ENCODE measurements at regions not wholly inside any gene's neighbourhood (a gene's known extent, or its start where the extent isn't known, plus 50 kb on each side); places are given as distances from the start of the nearest gene placed in this dataset.

DNA sequence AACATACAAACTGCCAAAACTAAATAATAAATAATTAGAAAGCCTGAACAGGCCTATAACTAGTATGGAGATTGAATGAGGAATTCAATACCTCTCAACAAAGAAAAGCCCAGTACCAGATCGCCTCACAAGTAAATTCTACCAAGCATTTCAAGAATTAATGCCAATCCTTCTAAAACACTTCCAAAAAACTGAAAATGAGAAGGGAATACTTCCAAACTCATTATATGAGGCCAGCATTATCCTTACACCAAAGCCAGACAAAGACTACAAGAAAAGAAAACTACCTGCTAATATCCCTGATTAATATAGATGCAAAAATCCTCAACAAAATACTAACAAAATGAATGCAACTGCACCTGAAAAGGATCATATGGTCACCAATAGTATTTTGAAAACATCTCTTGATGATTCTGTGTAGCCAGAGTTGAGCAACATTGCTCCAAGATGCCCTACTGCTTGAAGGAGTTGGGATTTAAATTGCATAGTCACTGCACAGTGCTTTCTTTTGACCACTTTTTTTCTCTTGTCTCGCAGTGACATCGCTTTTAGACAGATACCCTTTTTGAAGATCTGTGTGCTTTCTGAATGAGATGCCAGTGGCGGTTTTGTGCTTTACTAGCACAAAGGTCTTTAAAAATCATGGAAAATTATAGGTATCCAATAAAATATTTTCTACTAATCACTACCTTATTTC lies 487.2 kb upstream of the RASGRP1 start:
- no peak for FAIRE-seq

GRCh38 chr15:39052323-39052705 lies 487.7 kb upstream of the RASGRP1 start:
- no peak for FAIRE-seq

DNA sequence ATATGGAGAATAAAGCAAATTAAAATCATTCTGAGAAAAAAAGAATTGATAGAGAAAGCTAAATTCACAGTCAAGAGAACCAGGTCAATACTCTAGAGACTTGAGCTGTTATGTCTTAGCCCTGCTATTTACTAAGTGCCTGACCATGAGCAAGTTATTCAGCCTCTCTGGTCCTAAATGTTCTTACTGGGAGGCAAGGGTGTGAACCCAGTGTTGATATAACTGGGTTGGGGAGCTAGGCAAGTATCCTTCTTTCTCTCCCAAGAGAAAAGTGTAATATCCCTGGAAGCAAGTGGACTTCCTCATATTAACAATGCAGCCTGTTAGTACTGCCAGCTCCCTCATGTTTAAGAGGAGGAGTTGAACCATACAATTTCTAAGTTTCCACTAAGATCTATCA lies 488.9 kb upstream of the RASGRP1 start:
- no peak for FAIRE-seq

GRCh38 chr15:39054128-39054732 lies 489.6 kb upstream of the RASGRP1 start:
- FAIRE-seq: no peak

- FAIRE-seq: no peak
These were observed 491.7 kb upstream of the RASGRP1 start for GRCh38 chr15:39056357-39056756.

DNA sequence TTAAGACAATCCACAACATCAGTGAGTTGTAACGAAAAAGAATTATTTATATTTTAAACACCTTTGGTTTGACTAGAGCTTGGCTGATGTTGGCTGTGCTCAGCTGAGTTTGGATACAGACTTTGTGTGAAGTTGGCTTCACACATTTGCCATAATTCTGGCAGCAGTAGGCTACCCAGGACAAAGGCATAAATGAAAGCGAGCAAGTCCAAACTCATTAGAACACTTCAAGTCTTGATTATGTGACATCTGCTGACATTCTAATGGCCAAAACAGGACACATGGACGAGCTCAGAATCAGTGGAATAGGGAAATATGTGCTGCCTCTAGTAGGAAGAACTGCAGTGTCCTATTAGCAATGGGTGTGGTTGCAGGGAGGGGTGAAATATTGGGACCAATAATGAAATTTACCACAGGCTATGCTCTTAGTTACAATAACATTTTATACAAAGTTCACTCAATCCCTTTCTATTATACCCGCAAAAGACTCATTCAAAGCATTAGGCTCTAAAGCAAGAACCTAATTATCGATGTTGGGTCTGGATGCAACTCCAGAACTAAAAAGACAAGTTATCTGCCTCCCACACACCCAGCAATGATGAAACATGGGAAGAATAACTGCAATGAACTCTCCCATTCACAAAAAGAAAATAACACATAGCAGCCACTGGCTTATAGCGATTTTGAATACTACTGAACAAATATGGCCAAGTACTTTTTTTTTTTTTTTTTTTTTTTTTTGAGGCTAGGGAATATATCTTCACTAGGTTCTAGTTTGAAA lies 493.9 kb upstream of the RASGRP1 start:
- FAIRE-seq: no peak

DNA sequence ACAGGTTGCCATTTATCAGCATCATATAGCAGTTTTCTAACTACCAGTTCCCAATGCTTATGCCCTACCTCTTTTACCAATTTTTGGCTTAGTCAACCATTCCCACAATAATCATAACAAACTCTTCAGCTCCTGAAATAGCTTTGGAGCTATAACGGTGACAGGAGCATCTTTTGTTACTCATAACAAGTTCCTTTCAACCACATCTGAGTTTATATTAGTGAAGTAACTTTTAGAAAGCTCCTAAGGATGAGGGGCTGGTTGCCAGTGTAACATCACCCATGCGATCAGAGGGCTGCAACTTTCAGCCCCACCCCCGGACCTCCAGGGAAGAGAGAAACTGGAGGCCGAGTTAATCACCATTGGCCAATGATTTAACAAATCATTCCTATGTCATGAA lies 495.3 kb upstream of the RASGRP1 start:
- FAIRE-seq: no peak

DNA sequence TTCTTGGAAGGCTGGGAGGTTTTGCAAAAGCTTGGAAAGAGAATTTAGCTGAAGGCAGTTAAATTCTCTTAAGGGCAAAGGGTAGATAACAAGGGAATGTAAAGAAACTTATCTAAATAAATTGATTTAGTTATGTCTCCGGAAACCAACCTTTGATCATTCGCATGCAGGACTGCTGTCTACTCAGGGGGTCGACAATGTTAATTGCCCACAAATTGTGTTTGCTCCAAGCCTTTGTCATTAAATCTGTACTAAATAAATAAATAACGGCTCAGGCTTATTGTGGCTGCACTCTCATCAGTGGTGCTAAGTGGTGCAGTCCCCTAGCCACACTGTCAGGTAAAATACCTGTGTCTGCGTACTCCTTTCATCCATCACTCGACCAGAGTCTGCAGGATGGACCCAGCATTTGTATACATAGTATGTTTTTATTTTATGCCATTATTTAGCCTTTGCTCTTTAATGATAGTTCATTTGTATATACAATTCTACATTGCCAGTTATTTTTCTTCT lies 497.4 kb upstream of the RASGRP1 start:
- no peak for FAIRE-seq

- FAIRE-seq: no peak
These were observed 502.1 kb upstream of the RASGRP1 start for GRCh38 chr15:39066677-39067076.

DNA sequence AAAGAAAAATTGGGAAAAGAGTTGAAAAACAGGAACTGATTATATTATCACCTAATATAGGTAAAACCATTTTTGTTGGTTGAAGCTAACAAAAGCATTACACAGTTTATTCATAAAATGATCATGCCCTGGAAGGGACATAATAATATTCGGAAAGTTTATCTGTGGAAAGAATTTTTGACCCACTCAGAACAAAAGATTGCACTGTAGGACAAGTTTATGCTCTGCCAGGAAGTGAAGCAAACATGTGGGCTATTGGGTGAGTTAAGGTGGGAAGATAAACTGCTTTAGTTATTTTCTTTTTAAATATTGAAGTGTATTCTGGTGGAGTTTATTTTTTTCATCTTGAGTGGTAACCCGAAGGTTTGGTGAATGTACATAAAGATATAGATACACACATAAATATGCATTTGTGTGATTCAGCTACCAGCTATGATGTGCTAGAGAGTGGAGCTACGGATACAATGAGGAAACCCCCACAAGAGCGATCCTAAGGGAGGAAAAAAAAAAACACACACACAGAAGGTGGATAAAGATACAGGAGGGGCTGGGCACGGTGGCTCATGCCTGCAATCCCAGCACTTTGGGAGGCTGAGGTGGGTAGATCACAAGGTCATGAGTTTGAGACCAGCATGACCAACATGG lies 506.4 kb upstream of the THBS1 start:
- FAIRE-seq: no peak

DNA sequence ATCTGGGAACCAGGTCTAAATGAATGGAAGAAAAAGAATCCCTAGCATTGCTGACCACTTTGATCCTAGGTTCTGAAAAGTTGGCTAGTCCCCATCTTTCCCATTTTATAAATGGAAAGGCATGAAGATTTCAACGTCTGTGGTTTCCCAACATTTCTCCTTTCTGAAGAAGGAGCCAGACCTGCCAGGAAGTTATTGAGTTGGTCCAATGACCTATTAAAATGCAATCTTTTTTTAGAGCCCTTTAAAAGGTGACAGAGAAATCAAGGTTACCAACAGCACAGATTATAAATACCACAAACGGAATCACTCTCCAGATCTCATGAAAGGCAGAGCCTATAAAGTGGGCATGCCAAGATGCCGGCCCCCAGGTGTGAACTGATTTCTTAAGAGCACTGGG lies 505.6 kb upstream of the THBS1 start:
- FAIRE-seq: no peak

GRCh38 chr15:39075756-39076341 lies 505.0 kb upstream of the THBS1 start:
- FAIRE-seq: no peak

GRCh38 chr15:39078026-39078425 lies 502.9 kb upstream of the THBS1 start:
- no peak for FAIRE-seq

- FAIRE-seq: no peak
These were observed 501.5 kb upstream of the THBS1 start for GRCh38 chr15:39079296-39079847.

GRCh38 chr15:39083213-39083612 lies 497.7 kb upstream of the THBS1 start:
- FAIRE-seq: no peak

DNA sequence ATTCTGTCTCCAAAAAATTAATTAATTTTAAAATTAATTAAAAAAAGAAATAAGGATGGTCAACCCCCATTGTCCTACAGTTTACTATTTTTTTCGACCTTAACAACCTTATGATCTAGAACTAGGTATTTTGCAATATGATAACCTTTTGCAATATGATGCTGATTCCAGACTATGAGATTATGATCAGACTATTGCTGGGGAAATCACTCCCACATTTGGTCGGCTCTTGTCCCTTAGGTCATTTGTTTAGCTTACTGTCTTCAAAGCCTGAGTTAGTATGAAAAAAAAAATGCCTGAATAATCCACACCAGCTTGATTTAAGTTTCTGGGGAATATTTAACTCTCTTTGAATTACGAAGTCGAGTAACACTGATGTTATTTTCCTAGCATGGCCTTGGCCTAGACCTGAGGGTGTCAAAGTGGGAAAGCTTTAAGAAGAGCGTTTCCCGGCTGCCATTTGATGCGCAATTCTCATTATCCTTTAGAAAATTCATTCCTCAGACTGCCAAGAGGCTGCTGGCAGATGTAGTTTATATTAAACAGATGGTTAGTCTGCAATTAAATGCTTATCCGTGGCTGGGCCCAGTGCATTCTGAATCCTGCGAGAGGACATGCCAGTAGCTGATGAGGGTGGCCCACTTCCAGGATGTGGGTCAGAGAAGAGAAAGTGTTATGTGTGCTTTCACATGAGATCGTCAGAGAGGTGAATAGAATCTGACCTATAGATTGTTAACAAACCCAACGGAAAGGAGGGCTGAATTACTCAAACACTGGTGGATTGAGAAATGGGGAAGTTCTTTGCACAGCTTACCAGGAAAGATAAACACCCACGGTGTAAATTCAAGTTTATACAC lies 496.0 kb upstream of the THBS1 start:
- no peak for FAIRE-seq

DNA sequence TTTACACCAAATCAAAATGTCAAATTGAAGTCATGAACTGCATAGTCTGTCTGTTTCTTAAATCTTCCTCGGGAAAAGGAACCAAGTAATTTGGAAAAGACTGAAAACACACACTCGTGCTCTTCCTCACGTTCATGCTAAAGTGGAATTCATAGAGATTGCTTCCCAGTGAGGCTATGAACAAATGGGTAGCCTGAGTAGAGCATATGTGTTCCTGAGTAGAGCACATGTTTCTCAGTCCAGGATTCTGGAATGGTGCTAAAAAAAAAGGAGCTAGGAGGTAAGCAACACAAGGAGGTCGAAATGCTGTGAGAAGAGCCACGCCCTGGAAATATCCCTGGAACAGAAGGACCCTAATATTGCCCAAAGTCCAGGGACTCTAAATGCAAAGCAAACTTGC lies 494.2 kb upstream of the THBS1 start:
- no peak for FAIRE-seq

DNA sequence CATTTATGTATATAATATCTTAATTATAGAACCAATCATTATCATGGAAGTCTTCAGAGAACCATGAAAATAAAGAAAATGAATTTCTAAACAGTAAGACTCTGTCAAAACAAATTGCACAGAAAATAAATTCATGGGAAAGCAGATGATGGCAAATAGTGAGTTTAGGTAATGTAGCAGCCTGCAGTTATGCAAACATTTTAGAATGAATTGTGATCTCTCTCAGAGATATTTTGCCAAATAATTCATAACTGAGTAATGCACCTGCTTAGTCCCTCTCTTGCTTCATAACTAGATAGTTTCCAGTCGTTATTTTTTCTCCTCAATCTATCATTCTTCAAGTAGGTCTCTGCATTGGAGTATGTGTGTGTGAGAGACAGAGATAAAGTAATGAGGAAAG lies 492.7 kb upstream of the THBS1 start:
- FAIRE-seq: no peak

- FAIRE-seq: no peak
These were observed 488.5 kb upstream of the THBS1 start for GRCh38 chr15:39092354-39092753.

DNA sequence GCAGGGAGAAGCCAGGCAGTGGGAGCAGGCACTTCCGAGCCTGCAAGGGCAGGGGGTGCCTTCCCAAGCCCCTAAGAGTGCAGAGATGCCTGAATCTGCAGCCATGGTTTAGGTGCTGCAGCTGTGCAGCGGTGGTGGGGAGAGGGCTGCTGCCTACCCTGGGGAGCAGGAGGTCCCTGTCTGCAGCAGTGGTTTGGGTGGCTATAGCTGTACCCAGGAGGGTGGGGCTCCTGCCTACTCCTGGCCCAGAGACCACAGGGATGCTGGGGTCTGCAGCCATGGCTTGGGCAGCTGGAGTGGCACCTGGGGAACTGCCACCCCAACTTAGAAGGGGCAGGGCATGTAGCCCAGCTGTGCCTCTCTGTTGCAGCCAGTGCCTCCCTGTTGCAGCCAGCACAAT lies 488.1 kb upstream of the THBS1 start:
- FAIRE-seq: no peak

- FAIRE-seq: no peak
These were observed 486.8 kb upstream of the THBS1 start for GRCh38 chr15:39094116-39094515.

All from G401.6 (cell line).